ENCODE measurements at regions not wholly inside any gene's neighbourhood (a gene's known extent, or its start where the extent isn't known, plus 50 kb on each side); places are given as distances from the start of the nearest gene placed in this dataset.

DNA sequence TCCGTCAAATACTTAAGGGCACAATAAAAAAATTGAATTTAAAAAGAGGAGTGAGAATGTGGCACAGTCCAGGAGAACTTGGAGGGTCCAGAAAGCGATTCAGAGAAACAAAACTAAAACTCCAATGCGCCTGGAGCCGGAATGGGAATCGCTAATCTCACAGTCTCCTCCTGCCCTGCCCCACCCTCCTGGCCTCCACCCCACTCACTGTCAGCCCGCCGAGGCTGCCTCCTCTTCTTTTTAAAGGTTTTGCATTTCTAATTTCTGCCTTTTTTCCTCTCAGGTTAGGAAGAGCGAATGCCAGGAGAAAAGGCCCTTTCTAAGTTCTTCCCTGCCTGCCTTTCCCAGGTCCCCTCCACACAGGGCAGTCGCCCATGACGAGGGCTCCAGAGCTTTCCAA, 135.3 kb downstream of the ZBTB18 start:
- Histone ChIP-seq H3K36me3 (ENCODE audit: insufficient read depth, low read length) (no peaks in the 10 kb centered on the region), H3K4me2 (ENCODE audit: low read depth, low read length, poor library complexity, severe bottlenecking) (no peak overlapping the region), H3K9me2 (replicated peaks; ENCODE audit: low read depth, low read length) (no peaks in the 10 kb centered on the region), H3F3A (ENCODE audit: low read depth) (no peaks in the 10 kb centered on the region), H3K4me3 (ENCODE audit: low read length, poor library complexity, severe bottlenecking) (no peak overlapping the region), H3K4me1 (ENCODE audit: insufficient read depth, low read length, poor library complexity, severe bottlenecking) (no peaks in the 10 kb centered on the region), H2AFZ (ENCODE audit: low read length) (no peak overlapping the region), H3K79me2 (ENCODE audit: insufficient read depth, low read length) (no peaks in the 10 kb centered on the region), H3K9ac (ENCODE audit: low read depth, low read length, poor library complexity, severe bottlenecking) (no peak overlapping the region), H3K27me3 (ENCODE audit: insufficient read depth, low read length, poor library complexity, severe bottlenecking) (no peaks in the 10 kb centered on the region), H3K9me3 (ENCODE audit: insufficient read depth, low read depth, low read length) (no peaks in the 10 kb centered on the region), H4K20me1 (ENCODE audit: insufficient read depth, low read length, poor library complexity, severe bottlenecking) (no peaks in the 10 kb centered on the region)
- TF ChIP-seq CTCF (conservative IDR thresholded peaks at IDR 0.05; ENCODE audit: low read length) = no peak
- TF ChIP-seq EZH2phosphoT487 (IDR thresholded peaks at IDR 0.05; ENCODE audit: borderline replicate concordance) = no peak

- no peaks in the 10 kb centered on the region for H3K36me3 ChIP-seq (ENCODE audit: insufficient read depth, low read length)
- no peaks in the 10 kb centered on the region for H4K20me1 ChIP-seq (ENCODE audit: insufficient read depth, low read length, poor library complexity, severe bottlenecking)
- no peak for TF ChIP-seq CTCF (conservative IDR thresholded peaks at IDR 0.05; ENCODE audit: low read length)
- no peaks in the 10 kb centered on the region for H3K9me3 ChIP-seq (ENCODE audit: insufficient read depth, low read depth, low read length)
- no peaks in the 10 kb centered on the region for H3K27me3 ChIP-seq (ENCODE audit: insufficient read depth, low read length, poor library complexity, severe bottlenecking)
- no peaks in the 10 kb centered on the region for H3K4me1 ChIP-seq (ENCODE audit: insufficient read depth, low read length, poor library complexity, severe bottlenecking)
- H3K79me2 ChIP-seq (ENCODE audit: insufficient read depth, low read length) = no peaks in the 10 kb centered on the region
- H3K9me2 ChIP-seq (replicated peaks; ENCODE audit: low read depth, low read length) = no peaks in the 10 kb centered on the region
- no peak overlapping the region for H2AFZ ChIP-seq (ENCODE audit: low read length)
- no peak overlapping the region for H3K4me2 ChIP-seq (ENCODE audit: low read depth, low read length, poor library complexity, severe bottlenecking)
- H3K4me3 ChIP-seq (ENCODE audit: low read length, poor library complexity, severe bottlenecking) = no peak overlapping the region
- no peaks in the 10 kb centered on the region for H3F3A ChIP-seq (ENCODE audit: low read depth)
- no peak overlapping the region for H3K9ac ChIP-seq (ENCODE audit: low read depth, low read length, poor library complexity, severe bottlenecking)
Observed at GRCh38 chr1:244187310-244187709, 136.2 kb downstream of the ZBTB18 start.

GRCh38 chr1:244191581-244191980, 140.5 kb downstream of the ZBTB18 start:
- Histone ChIP-seq H3K4me3 (ENCODE audit: low read length, poor library complexity, severe bottlenecking) (no peak overlapping the region), H3F3A (ENCODE audit: low read depth) (no peaks in the 10 kb centered on the region), H3K4me1 (ENCODE audit: insufficient read depth, low read length, poor library complexity, severe bottlenecking) (no peaks in the 10 kb centered on the region), H3K36me3 (ENCODE audit: insufficient read depth, low read length) (no peaks in the 10 kb centered on the region), H2AFZ (ENCODE audit: low read length) (no peak overlapping the region), H3K4me2 (ENCODE audit: low read depth, low read length, poor library complexity, severe bottlenecking) (no peak overlapping the region), H3K27me3 (ENCODE audit: insufficient read depth, low read length, poor library complexity, severe bottlenecking) (no peaks in the 10 kb centered on the region), H3K9ac (ENCODE audit: low read depth, low read length, poor library complexity, severe bottlenecking) (no peak overlapping the region), H3K79me2 (ENCODE audit: insufficient read depth, low read length) (no peaks in the 10 kb centered on the region), H4K20me1 (ENCODE audit: insufficient read depth, low read length, poor library complexity, severe bottlenecking) (no peaks in the 10 kb centered on the region), H3K9me3 (ENCODE audit: insufficient read depth, low read depth, low read length) (no peaks in the 10 kb centered on the region), H3K9me2 (replicated peaks; ENCODE audit: low read depth, low read length) (no peaks in the 10 kb centered on the region)
- TF ChIP-seq EZH2phosphoT487 (IDR thresholded peaks at IDR 0.05; ENCODE audit: borderline replicate concordance) = no peak
- TF ChIP-seq CTCF (conservative IDR thresholded peaks at IDR 0.05; ENCODE audit: low read length) = no peak

Data from Loucy (cell line).